ENCODE measurements at regions not wholly inside any gene's neighbourhood (a gene's known extent, or its start where the extent isn't known, plus 50 kb on each side); places are given as distances from the start of the nearest gene placed in this dataset.

DNA sequence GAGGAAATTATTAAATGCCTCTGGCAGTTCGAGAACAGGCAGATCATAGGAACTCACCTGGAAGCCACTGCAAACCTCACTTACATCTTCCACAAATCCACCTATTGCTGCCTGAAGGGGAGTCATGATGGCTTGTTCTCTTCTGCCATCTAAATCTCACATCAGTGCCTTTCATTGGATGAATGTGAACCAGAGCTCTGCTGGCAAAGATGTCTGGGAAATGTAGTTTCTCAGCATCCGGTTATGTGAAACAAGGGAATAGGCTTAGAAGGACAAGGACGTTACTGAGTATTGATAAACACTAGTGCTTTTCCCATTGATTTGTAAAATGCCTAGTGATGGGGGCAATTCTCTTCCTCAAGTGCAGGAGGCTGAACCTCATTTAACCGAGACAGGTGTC lies 483.3 kb downstream of the ARHGEF28 start:
- Histone ChIP-seq H3K9ac (no peak overlapping the region), H3K4me2 (no peak overlapping the region), H3K27me3 (no peaks in the 10 kb centered on the region), H3K36me3 (no peaks in the 10 kb centered on the region), H3K9me3 (no peaks in the 10 kb centered on the region), H3K4me1 (no peaks in the 10 kb centered on the region), H3K27ac (no peak overlapping the region), H3K4me3 (no peak overlapping the region), H4K20me1 (no peaks in the 10 kb centered on the region)
- no peak for TF ChIP-seq Cebpa-rat (IDR thresholded peaks at IDR 0.05)

DNA sequence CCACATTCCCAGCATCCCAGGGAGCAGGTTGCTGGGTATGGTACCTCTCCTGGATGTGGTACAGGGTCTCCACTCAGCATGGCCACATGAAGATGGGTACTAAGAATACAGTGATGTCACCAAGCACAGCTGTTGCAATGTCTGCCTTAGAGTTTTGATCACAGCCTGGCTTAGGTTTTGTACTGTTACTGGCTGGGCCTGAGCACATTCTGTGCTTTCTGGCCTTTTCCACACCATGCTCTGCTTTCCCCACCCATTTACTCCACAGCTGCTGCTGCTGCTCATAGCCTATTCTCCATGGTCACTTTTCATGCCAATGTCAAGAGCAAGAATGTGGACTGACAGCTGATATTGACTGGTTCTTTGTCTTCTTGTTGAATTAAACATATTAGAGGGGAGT lies 481.9 kb downstream of the ARHGEF28 start:
- Histone ChIP-seq H3K4me2 (no peak overlapping the region), H3K4me3 (no peak overlapping the region), H3K27ac (no peak overlapping the region), H4K20me1 (no peaks in the 10 kb centered on the region), H3K9ac (no peak overlapping the region), H3K27me3 (no peaks in the 10 kb centered on the region), H3K4me1 (no peaks in the 10 kb centered on the region), H3K36me3 (no peaks in the 10 kb centered on the region), H3K9me3 (no peaks in the 10 kb centered on the region)
- TF ChIP-seq Cebpa-rat (IDR thresholded peaks at IDR 0.05): no peak

DNA sequence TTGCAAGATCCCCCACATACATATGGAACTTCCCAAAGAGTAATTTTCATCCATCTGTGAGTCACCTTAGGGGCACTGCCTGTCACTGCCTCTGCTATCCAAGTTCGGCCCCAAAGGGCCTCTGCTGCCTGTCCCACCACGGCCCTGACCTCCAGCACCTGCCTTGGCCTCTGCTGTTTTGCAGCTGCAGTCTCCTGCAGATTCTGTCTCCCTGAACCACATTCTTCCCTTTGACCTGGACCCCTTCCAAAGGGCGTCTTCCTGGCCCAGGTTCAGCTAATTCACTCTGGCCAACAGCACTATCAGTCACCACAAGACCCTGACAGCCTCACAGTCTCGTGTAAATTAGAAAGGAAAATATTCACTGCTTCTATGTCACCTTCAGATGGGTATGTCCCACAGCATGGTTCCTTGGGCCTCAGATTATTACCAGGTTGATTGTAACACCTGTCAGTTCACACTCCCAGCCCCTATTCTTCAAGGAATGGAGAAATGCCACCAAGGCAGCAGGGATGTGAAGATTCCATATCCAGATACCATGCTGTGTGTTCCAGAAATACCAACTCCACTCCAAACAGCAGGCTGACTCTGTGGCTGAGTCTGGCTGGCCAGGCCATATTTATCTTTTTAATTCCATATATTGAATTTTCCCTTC lies 479.3 kb downstream of the ARHGEF28 start:
- Histone ChIP-seq H3K9ac (no peak overlapping the region), H3K27me3 (no peaks in the 10 kb centered on the region), H3K4me3 (no peak overlapping the region), H4K20me1 (no peaks in the 10 kb centered on the region), H3K9me3 (no peaks in the 10 kb centered on the region), H3K4me2 (no peak overlapping the region), H3K36me3 (no peaks in the 10 kb centered on the region), H3K4me1 (peaks cover 17% of the 10 kb centered on the region), H3K27ac (no peak overlapping the region)
- TF ChIP-seq Cebpa-rat (IDR thresholded peaks at IDR 0.05): no peak

DNA sequence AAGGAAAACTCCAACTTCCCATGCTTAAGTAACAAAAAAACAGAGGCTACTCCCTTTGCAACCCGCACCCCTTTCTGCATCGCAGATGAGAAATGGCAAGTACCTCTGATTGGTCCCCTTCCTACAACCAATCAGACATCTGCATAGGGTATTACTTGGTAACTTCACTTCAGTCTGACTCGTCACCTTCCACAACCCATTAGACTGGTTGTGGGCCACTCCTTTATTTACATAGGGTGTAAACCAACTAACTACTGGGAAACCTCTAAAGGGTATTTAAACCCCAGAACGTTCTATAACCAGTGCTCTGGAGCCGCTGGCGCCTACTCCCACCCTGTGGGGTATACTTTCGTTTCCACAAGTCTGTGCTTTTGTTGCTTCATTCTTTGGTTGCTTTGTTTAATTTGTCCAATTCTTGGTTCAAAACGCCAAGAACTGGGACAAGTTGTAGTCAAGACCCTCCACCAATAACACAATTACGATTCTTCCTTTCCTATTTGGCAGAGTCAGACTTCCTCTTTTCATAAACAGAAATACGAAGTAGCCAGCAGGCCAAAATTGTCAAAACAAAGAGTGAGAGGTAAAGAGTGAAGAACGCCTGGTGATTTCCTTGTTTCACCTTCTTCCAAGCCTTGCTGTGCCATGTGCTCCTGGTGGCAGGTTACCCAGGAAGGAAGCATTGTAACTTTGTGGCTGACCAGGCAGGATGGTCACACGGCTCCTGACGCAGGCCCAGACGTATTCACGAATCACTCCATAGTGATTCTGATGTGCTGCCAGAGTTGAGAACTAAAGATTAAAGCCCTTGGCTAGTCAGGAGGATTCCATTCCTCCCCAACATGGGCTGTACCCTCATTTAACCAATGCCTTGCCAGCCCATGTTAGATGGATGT lies 477.4 kb downstream of the ARHGEF28 start:
- H4K20me1 ChIP-seq: no peaks in the 10 kb centered on the region
- no peaks in the 10 kb centered on the region for H3K9me3 ChIP-seq
- H3K36me3 ChIP-seq: no peaks in the 10 kb centered on the region
- H3K4me3 ChIP-seq: no peak overlapping the region
- no peak overlapping the region for H3K9ac ChIP-seq
- H3K27me3 ChIP-seq: no peaks in the 10 kb centered on the region
- TF ChIP-seq Cebpa-rat (IDR thresholded peaks at IDR 0.05): no peak
- no peak overlapping the region for H3K4me2 ChIP-seq
- H3K4me1 ChIP-seq: peaks cover 18% of the 10 kb centered on the region
- H3K27ac ChIP-seq: no peak overlapping the region

DNA sequence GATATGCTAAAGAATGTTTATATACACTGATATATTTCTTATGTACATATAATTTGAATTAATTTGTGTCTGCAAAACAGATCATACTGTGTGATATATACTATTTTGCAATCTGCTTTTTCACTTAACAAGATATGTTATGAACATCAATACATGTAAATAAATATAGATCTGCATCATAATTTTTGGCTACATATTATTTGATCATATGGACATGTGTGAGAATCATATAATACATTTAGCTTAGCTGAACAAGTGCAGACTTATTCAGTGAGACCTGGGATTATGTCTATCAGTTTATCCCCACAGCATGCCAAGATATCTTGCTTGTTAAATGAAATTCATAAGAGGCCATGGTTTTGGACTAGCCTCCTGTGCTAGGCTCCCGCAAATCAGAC lies 474.3 kb downstream of the ARHGEF28 start:
- TF ChIP-seq Cebpa-rat (IDR thresholded peaks at IDR 0.05): no peak
- no peak overlapping the region for H3K27ac ChIP-seq
- peak overlapping the region; percentile 50 for H3K4me2 ChIP-seq
- H3K9me3 ChIP-seq: no peaks in the 10 kb centered on the region
- H3K4me1 ChIP-seq: peaks cover 18% of the 10 kb centered on the region
- no peaks in the 10 kb centered on the region for H3K36me3 ChIP-seq
- H3K4me3 ChIP-seq: no peak overlapping the region
- no peaks in the 10 kb centered on the region for H4K20me1 ChIP-seq
- no peaks in the 10 kb centered on the region for H3K27me3 ChIP-seq
- no peak overlapping the region for H3K9ac ChIP-seq

DNA sequence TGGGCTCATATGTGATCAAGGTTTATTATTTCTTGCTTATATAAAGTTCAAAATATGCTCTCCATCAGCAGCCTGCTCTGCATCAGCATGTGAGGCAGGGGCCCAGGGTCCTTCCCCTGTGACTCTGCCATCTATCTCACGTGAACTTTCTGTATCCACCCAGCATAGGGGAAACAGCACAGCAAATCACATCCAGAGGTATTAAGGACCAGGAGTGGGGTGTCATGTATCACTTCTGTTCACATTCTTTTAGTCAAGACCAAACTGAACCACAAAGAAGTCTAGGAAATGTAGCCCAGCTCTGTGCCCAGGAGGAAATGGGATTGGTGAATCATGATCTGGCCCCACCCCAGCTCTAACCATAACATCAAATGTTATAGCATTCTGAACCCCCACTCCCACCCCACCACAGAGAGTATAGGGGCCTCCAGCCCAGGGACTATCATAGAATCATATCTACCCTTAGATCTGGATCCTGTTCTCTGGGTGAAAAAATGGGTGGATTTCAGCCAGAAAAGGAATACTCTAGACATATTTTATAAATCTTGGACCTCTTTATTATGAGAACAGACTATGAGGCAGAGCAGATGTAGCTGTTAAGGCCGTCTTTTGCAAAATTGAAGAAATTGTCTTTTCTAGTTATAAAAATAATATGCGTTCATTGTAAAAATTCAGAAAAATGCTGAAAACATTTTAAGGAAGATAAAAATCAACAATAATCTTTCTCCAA lies 473.7 kb downstream of the ARHGEF28 start:
- H3K9ac ChIP-seq: no peak overlapping the region
- TF ChIP-seq Cebpa-rat (IDR thresholded peaks at IDR 0.05): no peak
- H3K4me1 ChIP-seq: peaks cover 18% of the 10 kb centered on the region
- no peak overlapping the region for H3K27ac ChIP-seq
- H3K9me3 ChIP-seq: no peaks in the 10 kb centered on the region
- no peak overlapping the region for H3K4me3 ChIP-seq
- no peaks in the 10 kb centered on the region for H4K20me1 ChIP-seq
- H3K27me3 ChIP-seq: no peaks in the 10 kb centered on the region
- H3K36me3 ChIP-seq: no peaks in the 10 kb centered on the region
- H3K4me2 ChIP-seq: no peak overlapping the region

DNA sequence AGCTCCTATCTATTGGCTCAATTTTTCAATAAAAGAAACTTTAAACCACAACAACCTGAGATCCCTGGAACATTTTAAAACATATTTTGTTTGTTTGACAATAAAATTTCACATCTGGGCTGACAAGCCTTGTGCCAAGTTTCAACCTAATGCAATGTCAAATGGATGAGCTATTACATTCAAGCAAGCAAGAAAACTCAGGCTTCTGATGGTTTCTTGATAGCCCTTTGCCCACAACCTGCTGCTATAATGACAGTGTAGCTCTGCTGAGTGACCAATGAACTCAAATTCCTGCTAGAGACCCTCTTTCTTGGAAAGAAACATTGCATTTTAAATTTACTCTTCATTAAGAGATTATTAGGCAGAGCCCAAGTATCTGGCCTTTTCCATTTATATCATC lies 472.9 kb downstream of the ARHGEF28 start:
- TF ChIP-seq Cebpa-rat (IDR thresholded peaks at IDR 0.05): no peak
- no peak overlapping the region for H3K27ac ChIP-seq
- H3K4me3 ChIP-seq: no peak overlapping the region
- H3K9me3 ChIP-seq: no peaks in the 10 kb centered on the region
- H3K27me3 ChIP-seq: no peaks in the 10 kb centered on the region
- no peaks in the 10 kb centered on the region for H3K36me3 ChIP-seq
- H3K9ac ChIP-seq: no peak overlapping the region
- H3K4me2 ChIP-seq: no peak overlapping the region
- peaks cover 18% of the 10 kb centered on the region for H3K4me1 ChIP-seq
- no peaks in the 10 kb centered on the region for H4K20me1 ChIP-seq

DNA sequence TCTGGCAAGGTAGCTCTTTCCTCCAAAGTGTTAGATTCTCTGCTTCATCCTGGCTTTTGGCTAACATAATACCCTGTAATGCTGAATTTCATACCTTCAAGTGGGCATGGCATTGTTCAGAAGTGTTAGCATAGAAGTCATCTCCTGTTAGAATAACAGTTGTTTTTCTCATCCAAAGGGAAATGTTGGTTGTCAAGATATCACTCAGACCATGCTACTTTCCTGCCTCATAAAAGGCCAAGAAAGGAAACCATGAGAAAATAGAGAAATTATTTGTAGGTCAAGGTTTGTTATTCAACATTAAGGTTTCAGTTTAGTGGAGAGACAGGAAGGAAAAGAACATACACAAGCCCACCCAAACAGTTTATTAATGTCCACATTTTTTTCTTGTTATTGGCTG lies 472.5 kb downstream of the ARHGEF28 start:
- Histone ChIP-seq H3K4me3 (no peak overlapping the region), H3K4me2 (no peak overlapping the region), H3K9ac (no peak overlapping the region), H3K27me3 (no peaks in the 10 kb centered on the region), H4K20me1 (no peaks in the 10 kb centered on the region), H3K36me3 (no peaks in the 10 kb centered on the region), H3K27ac (no peak overlapping the region), H3K9me3 (no peaks in the 10 kb centered on the region), H3K4me1 (peaks cover 18% of the 10 kb centered on the region)
- no peak for TF ChIP-seq Cebpa-rat (IDR thresholded peaks at IDR 0.05)

DNA sequence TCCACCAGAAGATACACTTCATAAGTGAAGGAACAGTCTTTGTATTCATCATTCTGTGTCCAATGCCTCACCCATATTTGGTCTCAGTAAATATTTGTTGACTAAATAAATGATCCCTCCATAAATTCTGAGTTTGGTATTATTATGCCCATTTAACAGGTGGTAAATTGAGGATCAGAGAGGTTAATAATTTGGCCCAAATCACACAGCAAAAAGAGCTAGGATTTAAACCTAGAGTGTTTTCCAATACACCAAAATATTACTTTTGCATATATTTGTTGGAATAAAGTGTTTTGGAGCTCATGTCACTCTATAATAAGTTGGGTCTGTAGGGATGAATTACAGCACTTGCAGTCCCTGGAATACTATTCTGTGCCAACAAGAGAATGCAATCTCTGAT lies 470.3 kb downstream of the ARHGEF28 start:
- no peak for TF ChIP-seq Cebpa-rat (IDR thresholded peaks at IDR 0.05)
- Histone ChIP-seq H3K4me3 (no peak overlapping the region), H3K9me3 (no peaks in the 10 kb centered on the region), H3K9ac (no peak overlapping the region), H4K20me1 (no peaks in the 10 kb centered on the region), H3K36me3 (no peaks in the 10 kb centered on the region), H3K27ac (no peak overlapping the region), H3K4me1 (peaks cover 12% of the 10 kb centered on the region), H3K4me2 (no peak overlapping the region), H3K27me3 (no peaks in the 10 kb centered on the region)

DNA sequence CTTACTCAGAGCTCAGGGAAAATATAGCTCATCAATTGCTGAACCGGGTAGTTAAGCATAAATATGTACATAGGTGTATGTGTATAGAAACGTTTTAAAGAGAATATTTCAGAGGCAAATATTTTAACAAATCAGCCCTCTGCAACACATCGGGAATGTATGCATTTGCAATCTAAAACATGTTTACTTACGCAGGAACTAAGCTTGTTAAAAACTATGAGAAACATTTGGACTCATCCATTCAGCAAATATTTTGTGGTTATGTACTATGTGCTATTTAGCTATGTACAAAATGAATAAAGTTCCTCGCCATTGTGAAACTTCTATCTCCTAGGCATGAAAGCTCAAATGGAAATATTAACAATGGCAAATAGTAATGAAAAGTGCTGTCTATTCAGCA lies 469.9 kb downstream of the ARHGEF28 start:
- Histone ChIP-seq H3K4me3 (no peak overlapping the region), H3K4me1 (peaks cover 8% of the 10 kb centered on the region), H3K9ac (no peak overlapping the region), H3K36me3 (no peaks in the 10 kb centered on the region), H3K27me3 (no peaks in the 10 kb centered on the region), H3K4me2 (no peak overlapping the region), H3K27ac (no peak overlapping the region), H3K9me3 (no peaks in the 10 kb centered on the region), H4K20me1 (no peaks in the 10 kb centered on the region)
- no peak for TF ChIP-seq Cebpa-rat (IDR thresholded peaks at IDR 0.05)
